PC-3 (cell line): ENCODE measurements at regions not wholly inside any gene's neighbourhood (a gene's known extent, or its start where the extent isn't known, plus 50 kb on each side); places are given as distances from the start of the nearest gene placed in this dataset.

Source experiments
- EZH2 ChIP-seq: fragments of 300-600 bp; sonication (generic); IDR thresholded peaks from one replicate; pipeline ENCODE4 v1.6.1; 2017; ENCODE audit warnings: antibody characterized with exemption, mild to moderate bottlenecking, low read length; ENCODE audit not compliant: unreplicated experiment
- EZH2phosphoT487 ChIP-seq: fragments of 300-600 bp; sonication (generic); IDR thresholded peaks from 2 replicates; pipeline ENCODE4 v1.6.1; 2018; ENCODE audit warnings: mild to moderate bottlenecking, antibody characterized with exemption, low read length, borderline replicate concordance
- TF ChIP-seq, protein P1 (sequence below): fragments of 300-600 bp; sonication (generic); conservative IDR thresholded peaks from 2 replicates; pipeline ENCODE4 v1.5.1; 2017; ENCODE audit warnings: antibody characterized with exemption, low read depth, mild to moderate bottlenecking, low read length

DNA sequence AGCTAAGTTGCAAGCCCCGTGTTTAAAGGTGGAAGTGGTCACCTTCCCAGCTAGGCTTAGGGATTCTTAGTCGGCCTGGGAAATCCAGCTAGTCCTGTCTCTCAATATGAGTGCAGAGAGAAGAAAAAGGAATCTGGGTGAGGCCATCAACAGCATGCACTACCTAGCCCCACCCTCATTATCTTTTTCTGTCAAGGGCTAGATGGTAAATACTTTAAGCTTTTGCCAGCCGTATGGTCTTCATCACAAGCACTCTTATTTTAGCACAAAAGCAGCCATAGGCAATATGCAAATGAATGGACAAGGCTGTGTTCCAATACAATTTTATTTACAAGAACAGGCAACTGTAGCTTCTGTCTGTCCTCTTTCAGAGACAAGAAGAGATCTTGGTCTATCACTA lies 282.9 kb downstream of the ZNF674 start:
- TF ChIP-seq, protein P1, sequence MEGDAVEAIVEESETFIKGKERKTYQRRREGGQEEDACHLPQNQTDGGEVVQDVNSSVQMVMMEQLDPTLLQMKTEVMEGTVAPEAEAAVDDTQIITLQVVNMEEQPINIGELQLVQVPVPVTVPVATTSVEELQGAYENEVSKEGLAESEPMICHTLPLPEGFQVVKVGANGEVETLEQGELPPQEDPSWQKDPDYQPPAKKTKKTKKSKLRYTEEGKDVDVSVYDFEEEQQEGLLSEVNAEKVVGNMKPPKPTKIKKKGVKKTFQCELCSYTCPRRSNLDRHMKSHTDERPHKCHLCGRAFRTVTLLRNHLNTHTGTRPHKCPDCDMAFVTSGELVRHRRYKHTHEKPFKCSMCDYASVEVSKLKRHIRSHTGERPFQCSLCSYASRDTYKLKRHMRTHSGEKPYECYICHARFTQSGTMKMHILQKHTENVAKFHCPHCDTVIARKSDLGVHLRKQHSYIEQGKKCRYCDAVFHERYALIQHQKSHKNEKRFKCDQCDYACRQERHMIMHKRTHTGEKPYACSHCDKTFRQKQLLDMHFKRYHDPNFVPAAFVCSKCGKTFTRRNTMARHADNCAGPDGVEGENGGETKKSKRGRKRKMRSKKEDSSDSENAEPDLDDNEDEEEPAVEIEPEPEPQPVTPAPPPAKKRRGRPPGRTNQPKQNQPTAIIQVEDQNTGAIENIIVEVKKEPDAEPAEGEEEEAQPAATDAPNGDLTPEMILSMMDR, result no peak
- TF ChIP-seq EZH2, result no peak
- no peak for TF ChIP-seq EZH2phosphoT487
